ENCODE measurements at regions not wholly inside any gene's neighbourhood (a gene's known extent, or its start where the extent isn't known, plus 50 kb on each side); places are given as distances from the start of the nearest gene placed in this dataset.

- H3K27ac ChIP-seq (ENCODE audit: low read depth, low read length) = no peak overlapping the region
- ChIA-PET CTCF (no interaction called here), RAD21 (ENCODE audit: low non-redundant PET in 1 of 2, low total read pairs in 2 of 2, uncharacterized antibody in 2 of 2, unreplicated experiment in 2 of 2) (no interaction called here), POLR2A (no interaction called here)
- no peaks in the 10 kb centered on the region for H3K9me3 ChIP-seq (ENCODE audit: control insufficient read depth in 1 of 2, insufficient read depth in 1 of 2, low read depth in 1 of 2, low read length in 2 of 2)
- no peak overlapping the region for H3K9ac ChIP-seq (ENCODE audit: low read length)
- H3K4me1 ChIP-seq (ENCODE audit: control insufficient read depth in 1 of 2, insufficient read depth in 2 of 2, low read length in 2 of 2) = no peaks in the 10 kb centered on the region
- no peak for ATAC-seq
- H3K79me2 ChIP-seq (ENCODE audit: insufficient read depth, low read length) = no peaks in the 10 kb centered on the region
- H3K4me2 ChIP-seq (ENCODE audit: low read length) = no peak overlapping the region
- TF ChIP-seq REST (IDR thresholded peaks at IDR 0.05; ENCODE audit: low read depth) = no peak
- TF ChIP-seq POLR2A (IDR thresholded peaks at IDR 0.05; ENCODE audit: borderline replicate concordance, extremely low read depth, insufficient read depth, insufficient read length) = no peak
- no peak for TF ChIP-seq CBX3 (IDR thresholded peaks at IDR 0.05; ENCODE audit: low read depth)
- TF ChIP-seq ZBTB33 (IDR thresholded peaks at IDR 0.05; ENCODE audit: extremely low read depth, insufficient replicate concordance, low read length) = no peak
- TF ChIP-seq MAX (IDR thresholded peaks at IDR 0.05) = no peak
- TF ChIP-seq SIN3A (IDR thresholded peaks at IDR 0.05; ENCODE audit: low read depth) = no peak
- no peak for TF ChIP-seq POLR2AphosphoS5 (IDR thresholded peaks at IDR 0.05; ENCODE audit: low read depth, low read length)
- TF ChIP-seq EZH2phosphoT487 (IDR thresholded peaks at IDR 0.05; ENCODE audit: borderline replicate concordance) = no peak
- TF ChIP-seq ELF1 (IDR thresholded peaks at IDR 0.05; ENCODE audit: borderline replicate concordance, low read depth) = no peak
- TF ChIP-seq EZH2 (IDR thresholded peaks at IDR 0.05) = no peak
- no peak for TF ChIP-seq ATF3 (IDR thresholded peaks at IDR 0.05)
- no peak for TF ChIP-seq ZFX (IDR thresholded peaks at IDR 0.05)
- TF ChIP-seq YY1 (IDR thresholded peaks at IDR 0.05; ENCODE audit: extremely low read depth, insufficient replicate concordance, low read depth, low read length) = no peak
- no peak for TF ChIP-seq RAD21 (IDR thresholded peaks at IDR 0.05; ENCODE audit: low read depth)
- no peak for TF ChIP-seq SP1 (IDR thresholded peaks at IDR 0.05; ENCODE audit: low read depth)
- no peak for TF ChIP-seq CEBPB (IDR thresholded peaks at IDR 0.05; ENCODE audit: low read depth)
- no peak for TF ChIP-seq SRF (IDR thresholded peaks at IDR 0.05; ENCODE audit: low read depth)
- TF ChIP-seq ZNF274 (IDR thresholded peaks at IDR 0.05; ENCODE audit: low read depth, low read length) = no peak
- TF ChIP-seq TCF7L2 (IDR thresholded peaks at IDR 0.05; ENCODE audit: borderline replicate concordance, extremely low read depth, insufficient read depth, insufficient read length) = no peak
- no peak for DNase-seq (ENCODE audit: low read depth, low spot score)
- H4K20me1 ChIP-seq (ENCODE audit: insufficient read depth) = no peaks in the 10 kb centered on the region
- intact Hi-C loops (cut with micrococcal nuclease) = no loop called here
- no peaks in the 10 kb centered on the region for H3K27me3 ChIP-seq (ENCODE audit: insufficient read depth, low read length)
- no TSS peak for BruUV-seq (replicated peaks)
- H2AFZ ChIP-seq (ENCODE audit: low read depth, low read length, poor library complexity, severe bottlenecking) = no peak overlapping the region
- no peaks in the 10 kb centered on the region for H3K9me2 ChIP-seq (ENCODE audit: insufficient read depth)
- H3K4me3 ChIP-seq (replicated peaks in 1 of 2; ENCODE audit: low read depth in 1 of 2, low read length in 2 of 2) = no peak overlapping the region
- no peaks in the 10 kb centered on the region for H3K36me3 ChIP-seq (ENCODE audit: control insufficient read depth in 1 of 2, insufficient read depth in 2 of 2, low read length in 2 of 2)
Measured at GRCh38 chr11:87555101-87555500, 517.4 kb downstream of the TMEM135 start.

All from HCT116 (cell line).